G401.6 (cell line): ENCODE measurements at regions not wholly inside any gene's neighbourhood (a gene's known extent, or its start where the extent isn't known, plus 50 kb on each side); places are given as distances from the start of the nearest gene placed in this dataset.
"Not testable (repeated sequence)": the region's sequence is repeated elsewhere in the genome, so short reads cannot be mapped to it uniquely, and the experiment has no call there.

ENCODE experiments used
- FAIRE-seq: peaks from 2 replicates; lab custom pipeline; 2012; peaks lifted over from hg19 to GRCh38; lab: Jason Lieb, UNC

DNA sequence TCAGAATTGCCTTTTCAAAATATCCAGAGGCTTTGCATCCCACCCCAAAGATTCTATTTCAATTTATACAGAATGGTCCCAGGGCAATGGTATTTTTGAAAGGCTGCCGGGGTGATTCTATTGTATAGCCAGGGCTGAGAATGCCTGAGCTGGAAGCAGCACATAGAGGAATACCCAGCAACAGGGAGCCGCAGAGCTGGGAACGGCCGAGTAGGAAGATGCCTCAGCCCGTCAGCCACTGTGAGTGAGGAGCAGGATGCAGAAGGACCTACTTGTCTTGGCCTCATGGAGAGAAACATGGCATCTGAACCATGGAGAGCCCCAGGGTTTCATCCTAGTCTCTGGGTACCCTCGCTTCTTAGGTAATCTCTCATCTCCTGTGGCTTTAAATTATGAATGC, 170.8 kb upstream of the FHL2 start:
- no peak for FAIRE-seq

DNA sequence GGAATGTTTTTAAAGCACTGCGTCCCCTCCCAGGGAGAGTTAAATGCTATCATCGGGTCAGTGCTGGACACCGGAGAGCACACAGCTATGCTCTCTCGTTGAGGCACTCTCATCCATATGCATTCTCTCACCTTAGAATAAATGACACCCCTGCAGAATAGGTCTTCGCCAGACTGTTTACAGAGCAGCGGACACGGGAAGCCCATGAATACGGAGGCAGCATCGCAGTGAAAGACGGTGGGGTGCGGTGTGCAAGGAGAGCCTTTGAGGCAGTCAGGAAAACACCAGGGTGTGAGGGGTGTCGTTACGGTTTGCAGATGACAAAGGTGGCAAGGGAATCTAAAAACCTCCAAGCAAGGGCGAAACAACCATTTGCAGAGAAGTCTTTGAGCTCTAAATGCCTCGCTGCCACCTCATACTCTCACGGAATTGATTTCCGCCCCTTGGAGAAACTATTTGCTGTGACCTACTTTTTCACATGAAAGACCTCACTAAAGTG, 169.2 kb upstream of the FHL2 start:
- no peak for FAIRE-seq

DNA sequence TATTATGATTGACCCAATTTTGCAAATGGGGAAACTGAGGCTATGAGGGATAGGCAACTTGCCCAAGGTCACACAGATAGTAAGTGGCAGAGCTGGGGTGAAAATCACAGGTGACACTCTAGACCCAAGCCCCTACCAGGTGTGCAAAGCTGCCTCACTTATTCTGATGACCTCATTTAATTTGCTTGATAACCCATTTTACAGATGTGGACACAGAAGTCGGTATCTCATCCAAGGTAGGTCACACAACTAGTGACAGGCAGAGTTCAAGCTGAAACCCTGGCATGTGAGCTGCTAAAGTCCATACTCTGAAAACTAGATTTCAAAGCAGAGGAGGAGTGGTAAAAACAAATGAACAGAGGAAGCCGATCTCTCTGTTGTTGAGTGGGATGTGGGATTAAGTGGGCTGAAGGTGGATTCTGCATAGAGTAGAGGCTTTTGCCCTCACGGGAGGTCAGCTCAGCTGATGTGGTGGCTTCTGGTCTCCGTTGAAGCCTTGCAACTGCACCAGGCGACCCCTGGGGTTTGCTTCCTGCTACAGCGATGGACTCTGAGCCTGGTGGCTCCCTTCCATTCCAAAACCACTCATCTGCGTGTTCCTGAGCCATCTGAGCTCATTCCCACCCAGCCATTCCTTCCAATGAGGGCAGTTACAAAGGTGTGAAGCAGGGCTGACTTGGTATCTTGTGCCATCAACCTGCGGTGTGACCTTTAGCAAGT, 164.3 kb upstream of the FHL2 start:
- no peak for FAIRE-seq

DNA sequence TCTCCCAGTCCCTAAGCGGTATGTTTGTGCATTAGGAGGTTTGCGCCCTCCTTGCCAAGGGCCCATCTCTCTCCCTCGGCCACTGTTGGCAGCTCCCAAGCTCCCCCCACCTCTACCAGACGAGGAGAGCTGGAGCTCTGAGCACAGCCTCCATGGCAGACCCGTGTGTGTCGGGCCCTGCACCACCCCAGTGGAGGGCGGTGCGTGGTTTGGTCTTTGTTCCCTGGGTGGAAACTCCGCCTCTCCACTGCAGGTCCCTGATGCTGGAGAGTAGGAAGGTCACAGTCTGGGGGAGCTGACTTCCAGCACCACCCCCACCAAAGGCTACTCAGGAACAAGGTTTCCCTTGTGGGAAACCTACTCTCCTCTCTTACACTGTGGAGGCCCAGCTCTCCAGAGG, 162.6 kb upstream of the FHL2 start:
- no peak for FAIRE-seq

DNA sequence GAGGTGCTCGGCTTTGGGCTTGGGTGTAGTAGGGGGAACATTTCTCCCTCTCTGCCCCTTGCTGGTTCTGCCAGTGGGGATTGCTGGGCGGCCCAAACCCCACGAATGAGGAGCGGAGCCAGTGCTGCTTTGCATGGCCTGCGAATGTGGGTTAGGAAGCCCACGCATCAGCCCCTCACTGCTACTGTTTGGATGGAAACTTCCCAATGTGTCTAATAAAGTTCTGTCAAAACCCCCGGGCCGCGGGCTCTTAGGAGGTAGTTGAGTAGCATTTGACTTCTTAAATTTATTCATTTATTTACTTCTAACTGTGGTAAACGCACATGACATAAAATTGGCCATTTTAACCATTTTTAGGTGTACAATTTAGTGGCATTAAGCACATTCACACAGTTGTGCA, 161.3 kb upstream of the FHL2 start:
- FAIRE-seq = no peak

DNA sequence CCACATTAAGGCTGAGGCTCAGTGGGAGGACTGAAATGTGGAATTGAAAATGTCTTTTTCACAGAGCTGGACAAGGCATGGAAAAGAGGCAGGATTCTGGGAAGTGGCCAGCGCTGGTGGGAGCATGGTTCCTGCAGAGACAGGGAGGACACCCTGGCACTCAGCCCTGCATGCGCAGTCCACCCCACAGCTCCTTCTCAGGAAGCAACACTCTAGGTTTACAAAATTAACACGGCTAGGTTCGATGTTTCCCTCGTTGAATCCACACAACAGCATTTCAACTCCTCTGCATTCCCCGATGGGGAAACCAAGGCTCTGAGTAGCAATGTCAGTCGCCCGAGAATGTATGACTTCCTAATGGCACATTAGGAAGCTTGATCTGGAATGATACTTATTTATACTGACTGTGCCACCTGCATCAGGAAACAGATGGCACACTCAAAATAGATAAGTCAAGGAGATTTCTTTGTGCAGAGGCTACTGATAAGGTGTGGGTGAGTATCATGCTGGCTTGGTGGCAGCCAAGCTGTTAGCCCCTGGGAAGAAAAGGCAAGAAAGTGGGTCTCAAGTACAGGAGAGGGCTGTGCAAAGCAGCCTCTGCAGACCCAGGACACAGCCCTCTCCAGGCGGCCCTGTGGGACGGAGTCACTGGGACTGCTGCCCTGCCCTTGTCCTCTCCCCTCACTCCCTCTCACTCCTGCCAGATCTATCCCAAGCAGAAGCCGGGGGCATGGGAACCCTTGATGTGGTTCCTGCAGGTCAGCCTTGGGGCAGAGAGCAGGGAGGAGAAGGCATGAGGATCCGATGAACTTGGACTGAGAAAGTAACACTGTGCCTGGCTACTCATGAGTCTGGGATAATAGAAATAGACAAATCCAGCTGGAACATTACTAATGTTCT, 158.4 kb upstream of the FHL2 start:
- no peak for FAIRE-seq

DNA sequence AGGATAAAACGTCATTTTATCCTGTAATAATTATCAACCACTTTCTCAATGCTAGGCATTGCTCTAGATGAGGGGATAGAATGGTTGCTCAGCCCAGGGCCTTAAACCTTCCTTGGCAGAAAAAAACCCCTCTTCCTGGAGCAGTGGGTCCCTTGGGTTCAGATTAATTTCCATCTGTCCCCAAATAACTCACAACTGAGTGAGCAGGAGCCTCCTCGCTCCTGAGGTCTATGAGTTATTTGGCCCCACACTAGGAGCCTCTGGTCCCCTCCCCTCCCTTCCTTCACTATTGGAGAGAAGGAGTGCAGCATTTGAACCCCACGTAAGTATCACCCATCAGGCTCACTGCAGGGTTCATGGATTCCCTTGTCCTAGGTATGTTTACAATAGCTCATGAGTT, 157.5 kb upstream of the FHL2 start:
- FAIRE-seq = no peak

DNA sequence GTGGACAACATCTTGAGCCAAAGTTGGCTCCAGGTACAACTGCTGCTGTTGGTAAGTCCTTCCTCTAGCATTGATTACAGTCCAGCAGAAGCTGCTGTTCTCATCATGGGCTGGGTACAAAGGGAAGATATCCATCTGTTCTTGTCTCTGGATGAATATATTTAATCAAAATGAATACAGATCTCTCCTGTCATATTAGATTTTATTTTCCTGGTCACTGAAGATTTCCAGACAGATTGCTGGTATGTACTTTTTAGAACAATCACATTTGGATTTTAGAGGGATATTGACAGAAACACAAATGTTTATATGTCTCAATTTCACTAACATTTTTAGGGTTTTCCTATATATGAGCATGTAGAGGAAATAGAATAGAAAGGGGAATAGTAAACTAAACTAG, 155.4 kb upstream of the FHL2 start:
- FAIRE-seq = no peak

DNA sequence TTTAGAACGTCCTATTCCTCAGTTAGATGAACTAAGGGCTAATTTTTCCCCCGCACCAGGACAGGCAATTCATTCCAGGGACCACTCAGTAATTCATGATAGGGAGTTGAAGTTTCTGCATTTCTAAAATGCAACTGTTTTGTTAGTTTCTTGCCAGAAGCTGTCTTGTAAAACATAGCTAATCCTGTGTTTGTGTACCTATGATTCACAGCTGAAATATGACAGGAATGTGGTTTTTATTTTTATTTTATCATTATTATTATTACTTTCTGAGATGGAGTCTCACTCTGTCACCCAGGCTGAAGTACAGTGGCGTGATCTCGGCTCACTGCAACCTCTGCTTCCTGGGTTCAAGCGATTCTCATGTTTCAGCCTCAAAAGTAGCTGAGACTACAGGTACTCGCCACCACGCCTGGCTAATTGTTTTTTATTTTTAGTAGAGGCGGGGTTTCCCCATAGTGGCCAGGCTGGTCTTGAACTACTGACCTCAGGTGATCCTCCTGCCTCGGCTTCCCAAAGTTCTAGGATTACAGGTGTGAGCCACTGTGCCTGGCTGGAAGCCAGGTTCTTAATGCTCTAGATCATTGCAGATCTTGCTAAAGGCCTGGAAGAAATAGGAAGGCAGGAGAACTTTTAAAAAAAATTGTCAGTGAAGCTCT, 154.8 kb upstream of the FHL2 start:
- no peak for FAIRE-seq

DNA sequence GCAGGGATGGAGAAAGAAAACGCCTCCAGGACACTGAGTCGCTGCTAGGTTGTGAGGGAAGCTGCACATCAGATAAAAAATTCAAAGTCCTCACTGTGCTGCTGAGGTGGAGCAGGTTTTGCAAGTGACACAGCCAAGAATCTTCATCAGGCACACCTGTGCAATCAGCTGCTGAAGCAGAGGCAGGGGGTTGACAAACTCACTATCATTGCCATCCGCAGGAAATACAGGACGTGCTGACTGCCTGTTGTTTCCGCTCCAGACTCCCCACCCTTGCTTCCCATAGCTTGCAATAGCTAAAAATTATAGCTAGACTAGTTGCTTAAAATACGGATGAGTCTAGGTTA, 147.8 kb upstream of the FHL2 start:
- no peak for FAIRE-seq

DNA sequence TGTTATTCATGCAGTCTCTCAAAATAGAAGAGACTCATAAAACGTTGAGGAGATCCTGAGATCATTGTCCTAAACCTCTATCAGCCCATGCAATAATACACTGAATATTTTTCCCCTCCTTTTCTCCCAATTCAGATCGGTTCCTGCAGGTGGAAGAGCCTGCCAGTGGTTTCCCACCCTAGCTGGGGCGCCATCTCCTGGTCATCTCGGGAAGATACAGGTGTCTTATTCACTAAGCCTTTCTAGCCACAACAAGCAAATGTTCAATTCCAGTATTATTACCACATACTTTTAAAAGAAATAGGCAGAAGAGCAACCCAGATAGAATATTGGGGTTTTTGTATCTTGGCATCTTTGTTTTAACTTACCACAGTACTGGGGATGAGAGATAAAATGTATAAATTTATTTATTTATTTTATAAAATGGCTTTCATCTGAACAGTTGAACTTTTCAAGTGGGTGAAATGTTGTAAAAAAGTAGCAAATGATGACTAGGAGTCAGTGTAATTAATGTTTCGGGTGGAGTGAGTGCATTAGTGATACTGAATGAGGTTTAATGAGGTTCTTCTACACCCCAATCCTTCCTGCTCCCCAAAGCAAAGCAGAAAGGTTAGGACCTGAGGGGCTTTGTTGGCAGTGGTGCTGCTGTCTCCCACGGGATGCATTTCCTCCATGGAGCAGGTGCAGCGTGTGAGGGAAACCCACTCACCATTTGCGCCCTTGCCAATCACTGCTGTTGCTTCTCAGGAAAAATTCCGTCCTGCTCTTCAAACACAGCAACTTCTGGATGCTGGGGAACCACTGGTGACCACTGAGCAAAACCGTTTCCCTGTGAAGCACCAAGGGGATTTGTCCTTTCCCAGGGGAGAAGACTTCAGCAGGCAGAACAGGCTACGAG, 147.1 kb upstream of the FHL2 start:
- FAIRE-seq = peak; percentile 86

DNA sequence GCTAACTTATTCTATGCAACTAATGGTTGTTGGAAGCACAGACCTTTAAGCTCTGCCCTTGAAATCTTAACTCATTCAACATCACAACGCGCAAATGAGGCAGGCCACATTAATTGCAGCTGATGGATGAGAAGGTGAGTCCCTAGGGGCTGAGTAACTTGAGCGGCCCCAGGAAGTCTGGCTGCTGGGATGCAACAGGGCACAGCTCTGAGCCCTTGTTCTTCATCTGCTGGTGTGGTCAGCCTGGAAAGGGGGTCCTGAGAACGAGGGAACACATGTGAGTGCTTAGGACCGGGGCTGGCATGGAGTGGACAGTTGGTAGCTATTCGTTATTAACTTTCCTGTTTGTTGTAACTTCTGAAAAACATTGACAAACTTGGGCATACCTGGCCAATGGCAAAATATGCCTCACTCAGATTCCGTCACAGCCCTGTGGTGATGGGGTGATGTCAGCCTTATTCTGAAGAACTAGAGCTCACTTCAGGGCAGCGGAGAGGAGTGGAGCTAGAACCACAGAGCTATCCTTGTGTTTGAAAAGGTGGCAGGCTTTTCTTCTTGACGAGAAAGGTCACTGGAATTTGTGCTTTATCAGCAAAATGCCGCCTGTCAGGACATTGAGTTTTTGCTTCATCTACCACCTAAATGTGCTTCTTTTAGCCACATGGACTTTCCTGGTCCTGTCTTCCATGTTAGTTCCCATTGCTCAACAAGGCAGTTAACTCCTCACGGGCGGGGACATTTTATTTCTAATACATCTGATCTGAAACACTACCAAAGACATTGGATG, 145.9 kb upstream of the FHL2 start:
- FAIRE-seq = no peak

DNA sequence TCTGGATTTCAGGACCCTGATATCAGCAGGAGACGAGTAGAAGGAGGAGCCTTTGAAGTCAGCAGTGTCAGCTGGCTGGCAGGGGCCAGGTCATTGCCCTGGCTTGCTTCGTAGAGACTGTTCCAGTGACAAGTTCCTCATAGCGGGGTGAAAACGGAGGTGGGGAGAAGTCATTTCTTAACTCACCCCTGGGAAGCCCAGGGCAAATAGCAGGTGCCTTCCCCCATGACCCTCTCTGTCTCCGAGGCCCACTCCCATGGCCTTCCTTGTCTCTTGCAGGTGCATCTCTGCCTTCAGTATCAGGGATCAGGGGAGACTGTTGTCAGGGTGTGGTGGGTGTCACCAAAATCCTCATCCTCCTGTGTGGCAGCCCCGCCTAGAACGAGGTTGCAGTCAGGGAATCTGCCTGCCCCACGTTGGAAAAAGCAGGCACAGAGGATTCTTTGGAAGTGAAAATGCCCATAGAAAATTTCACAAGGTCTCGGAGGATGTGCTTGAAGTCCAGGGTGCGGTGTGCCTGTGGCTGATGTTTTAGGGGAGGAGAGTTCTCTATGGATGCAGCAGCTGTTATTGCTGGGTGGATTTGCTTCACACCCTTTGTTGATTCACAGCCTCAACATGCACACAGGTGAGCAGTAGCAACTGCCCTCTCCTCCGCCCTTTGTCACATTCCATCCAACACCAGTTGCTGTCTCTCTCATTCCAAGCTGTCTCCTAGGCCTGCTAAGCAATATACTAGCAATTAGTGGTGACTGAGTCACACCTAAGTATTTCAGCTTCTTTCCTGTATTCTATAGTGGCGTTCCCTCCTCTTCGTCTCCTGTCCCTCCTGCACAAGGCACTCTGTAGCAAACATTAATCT, 142.6 kb upstream of the FHL2 start:
- no peak for FAIRE-seq

DNA sequence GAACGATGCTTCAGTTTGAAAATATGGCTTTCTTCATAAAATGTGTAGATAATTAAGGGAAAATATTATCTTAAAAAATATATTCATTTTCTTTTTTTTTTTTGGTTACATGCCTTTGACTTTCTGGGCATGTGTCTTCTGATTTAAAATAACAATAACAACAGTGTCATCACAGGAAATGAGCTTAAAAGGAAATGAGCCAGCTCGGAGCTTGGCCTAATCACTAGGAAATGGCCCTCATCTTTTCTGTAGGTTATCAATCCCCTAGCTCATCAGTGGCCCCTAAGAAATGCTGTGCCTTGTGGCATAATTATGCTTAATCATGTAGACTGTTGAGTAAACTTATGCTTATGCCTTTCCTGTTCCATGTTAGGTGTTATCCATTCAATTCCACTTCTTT, 141.8 kb upstream of the FHL2 start:
- FAIRE-seq = no peak

DNA sequence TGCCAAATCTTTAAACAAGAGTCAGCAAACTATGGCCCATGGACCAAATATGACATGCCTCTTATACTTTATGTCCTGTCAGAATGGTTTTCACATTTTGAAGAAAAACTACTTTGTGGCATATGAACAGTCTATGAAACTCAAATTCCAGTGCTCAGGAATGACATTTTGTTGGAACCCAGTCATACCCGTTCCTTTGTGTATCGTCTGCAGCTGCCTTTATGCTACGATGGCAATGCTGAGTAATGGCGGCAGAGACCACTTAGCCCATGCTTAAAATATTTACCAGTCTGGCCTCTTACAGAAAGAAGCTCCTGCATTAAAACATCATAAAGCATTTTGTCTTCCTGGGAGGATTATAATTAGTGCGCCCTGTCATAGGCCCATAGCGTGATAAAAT, 140.5 kb upstream of the FHL2 start:
- FAIRE-seq = no peak

DNA sequence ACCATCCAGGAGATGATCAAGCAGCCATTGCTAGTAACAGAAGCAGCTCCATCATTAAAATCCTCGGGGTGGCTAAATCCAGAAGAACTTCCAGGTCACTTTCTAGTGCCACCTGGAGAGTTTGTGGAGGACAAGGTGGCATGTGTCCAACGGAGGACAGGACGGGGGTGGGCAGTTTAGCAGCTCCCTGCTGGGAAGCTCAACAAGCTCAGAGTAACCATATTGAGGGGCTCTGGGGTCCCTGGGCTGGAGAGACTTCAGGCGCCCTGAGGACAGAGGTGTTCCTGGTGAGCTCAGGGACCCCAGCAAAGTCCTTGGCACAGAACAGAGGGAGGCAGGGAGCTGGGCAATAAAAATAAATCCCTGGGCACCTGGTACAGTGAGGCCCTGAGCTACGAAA, 140.0 kb upstream of the FHL2 start:
- no peak for FAIRE-seq

DNA sequence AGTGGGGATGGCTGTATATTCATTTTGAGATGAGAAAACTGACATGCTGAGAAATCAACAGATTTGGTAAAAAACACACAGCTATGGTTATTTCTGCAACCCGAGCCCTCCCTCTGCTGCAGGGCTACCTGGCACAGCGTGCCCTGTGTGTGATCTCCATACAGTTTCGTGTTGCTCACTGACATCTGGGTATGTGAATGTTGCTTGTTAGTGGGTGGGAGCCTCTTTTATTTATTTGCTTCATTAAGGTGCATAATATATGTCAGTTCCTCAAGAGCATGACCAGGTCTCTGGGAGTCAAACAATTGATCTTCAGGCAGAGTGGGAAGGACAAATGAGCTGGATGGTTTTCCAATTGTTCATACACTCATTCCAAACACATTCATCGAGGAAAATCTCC, 139.1 kb upstream of the FHL2 start:
- FAIRE-seq = no peak

DNA sequence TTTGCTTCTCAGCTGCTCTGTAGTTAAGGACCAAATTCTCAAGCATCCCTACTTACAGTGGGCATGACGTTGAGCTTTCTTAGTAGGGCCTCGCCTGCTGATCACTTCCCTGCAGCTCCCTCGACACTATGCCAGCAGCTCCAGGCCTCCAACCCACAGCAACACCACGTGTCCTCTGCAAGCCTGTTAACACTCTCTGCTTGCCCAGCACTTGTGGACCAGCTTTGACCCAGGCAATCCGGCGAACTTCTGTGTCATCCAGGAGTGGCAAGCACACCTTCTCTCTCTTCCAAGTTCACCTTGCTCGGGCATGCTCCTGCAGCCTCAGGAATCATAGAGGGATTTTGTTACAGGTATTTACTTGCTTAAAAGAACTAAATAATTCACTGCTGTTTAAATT, 138.6 kb upstream of the FHL2 start:
- no peak for FAIRE-seq

DNA sequence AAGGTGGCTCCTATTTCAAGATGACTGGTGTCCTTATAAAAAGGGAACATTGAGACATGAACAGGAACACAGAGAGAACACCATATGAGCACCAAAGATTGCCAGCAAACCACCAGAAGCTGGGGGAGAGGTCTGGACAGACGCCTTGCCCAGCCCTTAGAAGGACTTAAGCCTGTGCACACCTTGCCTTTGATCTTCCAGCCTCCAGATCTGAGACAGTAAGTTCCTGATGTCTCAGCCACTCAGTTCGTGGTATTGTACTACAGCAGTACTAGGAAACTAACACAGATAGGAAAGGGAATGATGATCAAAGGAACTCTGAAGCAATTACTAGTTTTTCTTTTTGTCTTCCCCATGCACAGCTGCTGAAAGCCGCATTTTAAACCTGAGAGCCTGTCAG, 137.3 kb upstream of the FHL2 start:
- no peak for FAIRE-seq

DNA sequence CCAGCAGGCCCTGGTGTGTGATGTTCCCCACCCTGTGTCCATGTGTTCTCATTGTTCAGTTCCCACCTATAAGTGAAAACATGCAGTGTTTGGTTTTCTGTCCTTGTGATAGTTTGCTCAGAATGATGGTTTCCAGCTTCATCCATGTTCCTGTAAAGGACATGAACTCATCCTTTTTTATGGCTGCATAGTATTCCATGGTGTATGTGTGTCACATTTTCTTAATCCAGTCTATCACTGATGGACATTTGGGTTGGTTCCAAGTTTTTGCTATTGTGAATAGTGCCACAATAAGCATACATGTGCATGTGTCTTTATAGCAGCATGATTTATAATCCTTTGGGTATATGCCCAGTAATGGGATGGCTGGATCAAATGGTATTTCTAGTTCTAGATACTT, 130.4 kb upstream of the FHL2 start:
- not testable (repeated sequence) for FAIRE-seq
